ENCODE measurements at regions not wholly inside any gene's neighbourhood (a gene's known extent, or its start where the extent isn't known, plus 50 kb on each side); places are given as distances from the start of the nearest gene placed in this dataset.

- H3K4me1 ChIP-seq (ENCODE audit: control insufficient read depth, insufficient read depth, low read length) = no peaks in the 10 kb centered on the region
- CTCF ChIA-PET = interaction anchor here (0.6 to 1.2 kb wide), 8 partner anchors 9 to 885 kb away, joined by 3 to 7 read pairs (median 4); no protein-coding TSS in a partner anchor
- no peaks in the 10 kb centered on the region for H3K9me3 ChIP-seq (ENCODE audit: control insufficient read depth, insufficient read depth, low read depth, low read length)
- no peak overlapping the region for H3K27ac ChIP-seq (ENCODE audit: extremely low read depth, low read depth, low read length)
- no peak overlapping the region for H3K4me3 ChIP-seq (ENCODE audit: low read depth, low read length)
- POLR2A ChIA-PET = no interaction called here
- no peaks in the 10 kb centered on the region for H3K36me3 ChIP-seq (ENCODE audit: control insufficient read depth in 2 of 2, insufficient read depth in 1 of 2, low read length in 2 of 2)
- TF ChIP-seq ZNF302 (tag by site-specific recombination; IDR thresholded peaks at IDR 0.05; ENCODE audit: low read depth) (no peak), IKZF3 (tag by site-specific recombination; IDR thresholded peaks at IDR 0.05) (peak; percentile 68; the same call in 1 of the 2 replicates), ZNF555 (tag by site-specific recombination; conservative IDR thresholded peaks at IDR 0.05) (no peak), ZBTB17 (tag by site-specific recombination; IDR thresholded peaks at IDR 0.05) (peak; percentile 49; the same call in 1 of the 2 replicates), SCRT1 (tag by site-specific recombination; IDR thresholded peaks at IDR 0.05; ENCODE audit: borderline replicate concordance) (no peak), ZXDB (tag by site-specific recombination; IDR thresholded peaks at IDR 0.05) (peak; percentile 40; the same call in 1 of the 2 replicates), ZIC2 (tag by site-specific recombination; IDR thresholded peaks at IDR 0.05) (no peak), ZNF366 (tag by site-specific recombination; conservative IDR thresholded peaks at IDR 0.05) (no peak), ZSCAN30 (tag by site-specific recombination; IDR thresholded peaks at IDR 0.05) (peak; percentile 89; the same call in 1 of the 2 replicates), ZNF426 (tag by site-specific recombination; IDR thresholded peaks at IDR 0.05) (no peak), ZNF549 (tag by site-specific recombination; IDR thresholded peaks at IDR 0.05) (no peak), ZNF510 (tag by site-specific recombination; IDR thresholded peaks at IDR 0.05; ENCODE audit: insufficient replicate concordance) (no peak), TCF7L2 (IDR thresholded peaks at IDR 0.05; ENCODE audit: borderline replicate concordance, low read depth, low read length) (no peak), ZNF558 (tag by site-specific recombination; IDR thresholded peaks at IDR 0.05) (no peak), REPIN1 (tag by site-specific recombination; IDR thresholded peaks at IDR 0.05; ENCODE audit: low read depth) (no peak), ZNF146 (tag by site-specific recombination; IDR thresholded peaks at IDR 0.05) (no peak), ZNF10 (tag by site-specific recombination; IDR thresholded peaks at IDR 0.05) (no peak), ZNF530 (tag by site-specific recombination; IDR thresholded peaks at IDR 0.05; ENCODE audit: low read depth) (no peak), ZNF654 (tag by site-specific recombination; IDR thresholded peaks at IDR 0.05; ENCODE audit: low read depth) (peak; percentile 88), ZNF792 (tag by site-specific recombination; IDR thresholded peaks at IDR 0.05) (no peak), PATZ1 (tag by site-specific recombination; IDR thresholded peaks at IDR 0.05) (0 out of 2 replicates have a peak, but pooled peaks have one; percentile 24), ZNF501 (tag by site-specific recombination; IDR thresholded peaks at IDR 0.05) (no peak), ZNF274 (IDR thresholded peaks at IDR 0.05; ENCODE audit: low read length) (no peak), ZNF274 (tag by site-specific recombination; IDR thresholded peaks at IDR 0.05; ENCODE audit: borderline replicate concordance) (no peak), ZNF202 (tag by site-specific recombination; IDR thresholded peaks at IDR 0.05; ENCODE audit: borderline replicate concordance) (no peak), ZNF518A (tag by site-specific recombination; conservative IDR thresholded peaks at IDR 0.05; ENCODE audit: low read depth) (0 out of 2 replicates have a peak, but pooled peaks have one; percentile 25), ZNF513 (tag by site-specific recombination; IDR thresholded peaks at IDR 0.05) (no peak), ZFP41 (tag by site-specific recombination; IDR thresholded peaks at IDR 0.05; ENCODE audit: borderline replicate concordance) (no peak), ZSCAN18 (tag by site-specific recombination; IDR thresholded peaks at IDR 0.05) (no peak), GLIS1 (tag by site-specific recombination; IDR thresholded peaks at IDR 0.05) (no peak)
Observed at GRCh38 chr10:28432210-28432676, 100.7 kb upstream of the WAC start.

All from HEK293 (cell line).